HG02870 (cell line): ENCODE measurements at regions not wholly inside any gene's neighbourhood (a gene's known extent, or its start where the extent isn't known, plus 50 kb on each side); places are given as distances from the start of the nearest gene placed in this dataset.

Experiments used
- ATAC-seq: cut with Tn5 transposase; IDR thresholded peaks from one replicate; pipeline ENCODE4 v1.9.1; 2021; ENCODE audit warnings: mild to moderate bottlenecking, moderate library complexity; ENCODE audit not compliant: unreplicated experiment

DNA sequence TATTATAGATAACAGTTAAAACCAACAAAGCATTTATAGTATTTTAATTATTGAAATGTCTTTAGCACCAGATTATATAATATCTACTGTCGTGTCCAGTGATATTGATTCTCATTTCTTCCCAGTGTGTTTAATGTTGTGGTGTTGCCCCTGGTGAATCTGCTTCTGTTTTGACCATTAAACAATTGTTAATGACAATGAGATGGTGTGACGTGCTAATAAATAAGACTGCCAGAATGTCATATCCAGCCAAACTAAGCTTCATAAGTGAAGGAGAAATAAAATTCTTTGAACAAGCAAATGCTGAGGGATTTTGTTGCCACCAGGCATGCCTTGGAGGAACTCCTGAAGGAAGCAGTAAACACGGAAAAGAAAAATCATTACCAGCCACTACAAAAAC lies 480.0 kb upstream of the ROBO1 start:
- no peak for ATAC-seq

DNA sequence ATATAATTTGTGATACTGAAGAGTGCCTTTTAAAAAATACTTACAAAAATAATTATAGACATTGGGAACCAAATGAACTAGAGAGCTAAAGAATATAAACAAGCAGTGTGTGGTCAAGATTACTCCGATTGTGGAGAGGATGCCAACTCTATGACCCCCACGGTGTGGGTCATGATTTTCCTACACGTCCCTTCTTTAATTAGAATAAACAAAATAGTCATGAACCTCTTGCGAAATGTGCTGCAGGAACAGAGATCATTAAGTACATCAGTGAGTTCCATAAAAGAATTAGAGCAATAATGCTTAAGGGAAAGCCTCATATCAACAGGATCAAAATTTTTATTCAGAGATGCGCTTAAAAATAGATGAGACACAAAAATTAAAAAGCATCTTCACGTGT lies 476.6 kb upstream of the ROBO1 start:
- no peak for ATAC-seq

DNA sequence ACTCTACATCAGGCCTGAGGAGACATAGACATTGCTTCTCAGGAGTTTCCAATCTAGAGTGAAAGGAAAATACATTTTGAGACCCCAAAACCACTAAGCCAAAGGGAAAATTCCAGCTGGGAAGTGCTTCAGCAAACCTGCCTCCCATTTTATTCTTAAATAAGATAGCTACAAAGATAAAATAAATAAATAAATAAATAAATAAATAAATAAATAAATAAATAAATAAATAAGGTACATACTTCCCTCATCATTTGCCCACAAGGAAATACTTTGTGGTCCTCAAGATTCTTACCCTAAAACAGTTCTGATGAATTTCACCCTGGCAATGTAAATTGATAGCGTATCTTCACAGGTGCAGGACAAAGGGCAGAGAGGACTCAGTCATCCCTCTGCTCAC lies 474.0 kb upstream of the ROBO1 start:
- ATAC-seq = no peak

DNA sequence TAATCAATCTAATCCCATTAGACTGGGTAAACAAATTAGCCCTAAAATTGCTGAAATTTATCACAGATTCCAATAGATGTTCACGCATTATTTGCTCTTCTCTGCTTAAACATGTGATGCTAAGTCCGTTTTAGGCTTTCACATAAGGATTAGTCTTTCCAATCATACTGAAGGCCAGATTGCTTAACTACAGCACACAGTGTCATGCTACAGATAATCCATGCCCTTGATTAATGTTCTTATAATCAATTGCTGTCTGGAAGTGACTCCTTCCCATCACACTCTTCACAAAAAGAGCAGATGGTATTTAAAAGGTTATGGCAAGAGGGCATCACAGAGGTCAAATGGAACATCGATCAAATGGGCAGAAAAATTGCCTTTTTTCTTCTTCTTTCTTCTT lies 471.5 kb upstream of the ROBO1 start:
- no peak for ATAC-seq

DNA sequence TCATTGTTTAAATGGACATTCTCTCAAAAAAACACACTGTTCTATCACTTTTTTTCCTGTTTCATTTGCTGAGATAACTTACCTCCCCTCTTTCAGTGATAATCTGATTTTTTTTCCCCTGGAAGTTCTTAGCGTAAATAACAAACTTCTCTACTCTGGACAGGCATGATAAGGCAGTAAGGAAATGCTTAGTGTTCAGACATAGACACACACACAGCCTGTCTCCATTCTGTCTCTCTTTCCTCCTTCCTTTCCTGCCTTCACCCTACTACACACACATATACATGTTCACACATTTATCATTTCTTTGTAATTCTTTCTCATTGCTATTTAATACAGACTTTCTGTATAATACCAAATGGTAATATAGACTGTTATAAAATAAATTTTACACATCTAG lies 470.8 kb upstream of the ROBO1 start:
- no peak for ATAC-seq

DNA sequence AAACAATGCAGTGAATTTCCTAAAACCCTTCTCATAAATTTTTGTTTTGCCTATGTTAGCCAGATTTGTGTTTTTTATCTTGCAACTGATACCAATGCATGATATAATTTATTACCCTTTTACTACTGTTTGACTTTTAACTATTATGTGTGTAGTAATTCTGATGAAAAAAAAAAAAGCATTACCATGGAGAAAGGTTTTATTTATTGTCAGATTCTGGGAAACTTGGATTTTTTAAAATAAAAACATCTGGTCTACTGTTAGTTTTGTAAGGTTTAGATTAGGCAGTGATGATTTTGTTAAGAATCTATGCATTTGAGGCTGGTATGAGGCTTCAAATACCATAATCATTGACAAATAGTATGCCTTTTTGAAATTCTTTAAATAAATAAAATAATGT lies 470.4 kb upstream of the ROBO1 start:
- no peak for ATAC-seq

DNA sequence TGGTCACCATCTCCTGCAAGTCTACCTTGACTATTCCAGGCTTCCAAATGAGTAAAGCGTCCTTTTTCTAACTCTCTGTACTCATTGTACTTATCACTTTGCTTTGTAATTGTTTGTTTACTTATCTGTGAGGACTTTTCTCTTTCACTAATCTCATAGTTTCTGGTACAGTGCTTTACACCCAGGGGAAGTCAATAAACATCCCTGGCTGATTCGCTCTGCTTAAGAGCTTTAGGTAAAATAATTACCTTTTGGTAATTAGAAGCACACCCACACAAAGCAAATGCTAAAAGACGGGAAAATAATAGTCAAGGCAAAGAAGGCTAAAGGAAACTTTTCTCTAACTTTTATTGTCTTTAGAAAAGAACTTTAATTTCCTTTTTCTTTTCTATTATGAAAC lies 466.9 kb upstream of the ROBO1 start:
- ATAC-seq = no peak

DNA sequence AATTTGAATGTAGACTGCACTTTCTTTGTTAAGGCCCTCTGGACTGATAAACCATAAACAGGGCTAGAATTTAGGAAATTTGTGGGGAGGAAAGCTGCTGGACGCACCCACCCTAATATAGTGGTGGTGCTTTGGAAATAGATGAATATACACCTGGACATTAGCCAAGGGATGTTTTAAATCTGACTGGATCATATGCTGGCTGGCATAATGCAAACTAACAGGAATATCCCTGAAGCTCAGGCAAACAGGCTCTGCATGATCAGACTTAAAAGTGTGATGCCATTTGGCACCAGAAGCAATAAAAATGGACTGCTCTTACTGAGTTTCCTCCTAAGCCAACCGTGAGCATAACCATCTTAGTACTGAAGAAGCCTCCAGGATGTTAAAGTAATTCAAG lies 465.8 kb upstream of the ROBO1 start:
- ATAC-seq = no peak

DNA sequence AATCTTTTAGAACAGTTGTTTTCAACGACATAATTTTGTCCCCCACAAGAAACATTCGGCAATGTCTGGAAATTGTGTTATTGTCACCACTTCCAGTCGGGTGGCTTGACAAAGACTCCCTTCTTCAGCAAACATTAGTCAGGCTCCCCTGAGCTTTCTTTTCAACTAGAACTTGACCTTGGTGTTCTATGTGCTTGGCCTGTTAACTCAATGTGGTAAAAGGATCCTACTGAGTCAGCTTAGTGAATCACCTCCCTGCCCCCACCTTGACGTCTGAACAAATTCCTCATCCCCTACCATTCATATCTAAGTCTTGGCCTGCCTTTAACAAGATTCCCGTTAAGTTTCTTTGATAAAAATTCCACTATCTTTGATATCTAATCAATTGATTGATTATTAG lies 465.0 kb upstream of the ROBO1 start:
- no peak for ATAC-seq

DNA sequence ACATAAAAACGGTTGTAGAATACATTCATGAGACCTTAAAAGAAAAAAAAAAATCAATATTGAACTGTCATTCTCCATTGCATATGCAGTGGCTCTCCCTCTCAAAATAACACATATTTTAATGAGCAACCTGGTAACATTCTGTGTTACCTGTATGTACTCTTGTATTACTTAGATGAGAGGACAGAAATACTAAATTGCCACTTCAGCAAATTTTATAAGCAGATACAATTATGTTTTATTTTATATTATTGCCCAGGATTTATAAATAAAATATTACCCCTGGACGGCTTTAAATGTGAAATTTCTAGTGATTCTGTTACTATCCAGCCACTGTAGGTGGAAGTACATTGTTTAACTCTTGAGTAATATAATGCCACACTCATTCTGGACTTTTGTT lies 463.2 kb upstream of the ROBO1 start:
- ATAC-seq = no peak

DNA sequence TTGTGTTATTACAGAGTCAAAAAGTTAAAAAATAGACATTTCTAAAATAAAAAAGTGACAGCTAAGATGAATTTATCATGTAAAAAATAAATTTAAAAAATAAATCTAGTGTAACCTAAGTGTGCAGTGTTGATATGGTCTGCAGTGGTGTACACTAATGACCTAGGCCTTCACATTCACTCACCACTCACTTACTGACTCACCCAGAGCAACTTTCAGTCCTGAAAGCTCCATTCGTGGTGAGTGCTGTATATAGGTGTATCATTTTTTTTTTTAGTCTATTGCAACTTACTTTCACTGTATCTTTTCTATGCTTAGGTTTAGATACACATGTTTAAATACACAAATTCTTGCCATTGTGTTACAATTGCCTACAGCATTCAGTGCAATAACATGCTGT lies 459.4 kb upstream of the ROBO1 start:
- no peak for ATAC-seq

DNA sequence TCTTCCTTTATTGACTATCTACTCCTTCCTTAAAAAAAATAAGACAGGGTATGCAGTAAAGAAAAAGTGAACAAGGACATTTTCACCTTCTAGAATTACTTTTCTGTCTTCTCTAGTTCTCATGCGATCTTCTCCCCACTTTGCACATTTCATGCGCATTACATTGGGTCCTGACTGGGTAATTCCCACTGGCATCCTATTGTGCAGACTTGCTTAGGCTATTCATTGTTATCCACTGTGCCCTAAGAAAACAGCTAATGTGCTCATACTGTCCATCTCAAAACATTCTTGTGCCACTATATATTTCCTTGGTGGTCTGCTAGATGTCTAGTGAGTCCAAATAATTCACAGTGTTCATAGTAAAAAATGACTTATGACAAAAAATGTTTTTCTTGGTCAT lies 447.4 kb upstream of the ROBO1 start:
- ATAC-seq = no peak

DNA sequence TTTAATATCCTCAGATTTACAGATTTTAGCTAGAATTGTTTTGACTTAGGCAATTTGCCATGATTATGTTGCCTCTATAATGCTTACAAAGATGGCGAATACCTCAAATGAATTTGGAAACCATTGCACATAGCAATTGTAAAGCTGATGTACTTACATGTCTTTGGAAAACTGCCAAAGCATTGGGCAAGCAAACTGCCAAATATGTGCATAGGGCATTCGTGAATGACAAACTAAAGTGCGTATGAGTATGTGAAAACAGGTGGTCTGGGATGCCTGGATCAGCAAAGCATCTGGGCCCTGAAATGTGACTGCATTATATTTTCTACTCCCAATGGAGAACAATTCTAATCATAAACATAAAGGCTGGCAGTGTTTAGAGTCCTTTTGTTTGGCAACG lies 445.3 kb upstream of the ROBO1 start:
- no peak for ATAC-seq

DNA sequence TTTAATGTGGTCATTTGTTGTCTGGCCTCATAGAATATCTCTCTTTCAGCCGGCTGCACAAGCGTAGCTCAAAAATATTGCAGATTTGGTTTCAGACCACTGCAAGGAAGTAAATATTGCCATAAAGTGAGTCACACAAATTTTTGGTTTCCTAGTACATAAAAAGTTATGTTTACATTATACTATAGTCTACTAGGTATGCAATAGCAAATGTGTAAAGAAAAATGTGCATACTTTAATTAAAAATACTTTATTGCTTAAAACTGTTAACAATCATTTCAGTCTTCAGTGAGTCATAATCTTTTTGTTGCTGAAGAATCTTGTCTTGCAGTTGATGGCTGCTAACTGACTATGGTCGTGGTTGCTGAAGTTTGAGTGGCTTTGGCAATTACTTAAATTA lies 425.1 kb upstream of the ROBO1 start:
- no peak for ATAC-seq

DNA sequence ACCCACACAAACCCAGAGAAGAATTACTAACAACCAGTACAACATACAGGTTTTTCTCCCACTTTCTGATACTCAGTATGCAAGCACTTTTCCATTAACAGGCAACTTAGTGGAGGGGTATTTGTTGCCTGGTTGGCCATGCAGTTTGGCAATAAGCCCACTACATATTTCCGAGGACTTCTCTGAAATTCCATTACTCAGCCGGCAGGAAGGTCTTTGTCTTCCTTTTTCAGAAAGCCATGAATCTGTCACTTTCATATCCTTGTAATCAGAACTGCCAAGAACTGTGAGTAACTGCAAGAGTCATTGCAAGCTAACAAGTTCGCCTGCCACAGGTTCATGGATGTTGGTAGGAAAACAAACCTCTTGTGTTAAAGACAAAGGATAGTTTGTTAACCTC lies 422.3 kb upstream of the ROBO1 start:
- ATAC-seq = no peak

DNA sequence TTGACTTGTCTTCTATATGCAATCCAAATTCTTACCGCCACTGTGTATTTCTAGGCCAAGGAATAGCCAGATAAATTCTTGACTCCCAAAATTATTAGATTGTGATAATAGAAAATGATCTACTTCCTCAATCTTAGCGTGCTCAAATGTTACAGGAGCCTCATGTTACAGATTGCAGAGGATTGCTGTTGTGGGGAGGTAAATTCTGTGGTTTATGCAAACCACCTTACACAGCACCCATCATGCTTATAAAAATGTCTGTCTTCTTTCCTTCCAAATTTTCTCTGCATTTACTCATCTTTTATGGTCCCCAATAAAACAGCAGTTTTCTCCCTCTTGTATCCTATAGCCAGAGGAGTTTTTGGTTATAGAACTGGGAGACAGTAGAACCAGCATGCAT lies 420.2 kb upstream of the ROBO1 start:
- ATAC-seq = no peak

DNA sequence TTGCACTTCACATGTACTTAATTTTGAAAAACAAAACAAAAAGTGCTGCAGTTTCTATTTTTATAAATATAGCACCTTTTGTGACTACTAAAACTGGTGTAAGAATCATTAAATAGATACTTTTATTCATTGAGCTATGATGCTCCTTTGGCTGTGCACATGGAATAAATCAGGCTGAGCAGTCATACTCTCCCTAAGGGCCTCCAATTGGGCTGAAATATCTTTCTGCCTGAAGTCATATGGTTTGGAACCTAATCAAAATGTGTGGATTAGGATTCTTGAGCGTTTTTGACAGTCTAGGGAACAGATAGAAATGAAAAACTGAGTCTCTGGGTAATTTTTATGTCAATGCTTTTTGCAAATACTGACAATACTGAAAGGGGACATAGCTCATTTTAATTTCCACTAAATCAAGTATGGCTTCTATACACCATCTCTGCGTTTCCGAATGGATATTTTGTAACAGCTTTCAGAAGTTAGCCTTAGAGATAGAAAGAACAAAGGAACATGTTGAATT lies 392.2 kb upstream of the ROBO1 start:
- ATAC-seq = no peak

DNA sequence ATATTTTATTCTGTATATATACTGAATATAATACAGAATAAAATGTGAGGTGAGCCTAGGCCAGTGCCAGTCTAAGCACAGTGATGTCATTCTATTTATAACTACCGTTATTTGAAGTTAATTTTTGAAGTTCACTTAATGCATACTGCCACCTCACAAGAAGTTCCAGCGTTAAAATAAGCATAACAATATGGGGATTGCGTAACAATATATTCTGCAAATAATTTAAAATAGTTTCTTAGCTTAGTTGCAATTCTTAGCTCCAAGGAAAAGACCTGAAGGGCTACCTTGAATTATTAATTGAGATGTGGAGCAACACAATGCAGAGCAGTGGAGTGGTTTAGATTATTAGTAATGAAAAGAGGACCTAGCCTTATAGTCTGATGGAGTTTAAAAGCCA lies 390.5 kb upstream of the ROBO1 start:
- no peak for ATAC-seq

DNA sequence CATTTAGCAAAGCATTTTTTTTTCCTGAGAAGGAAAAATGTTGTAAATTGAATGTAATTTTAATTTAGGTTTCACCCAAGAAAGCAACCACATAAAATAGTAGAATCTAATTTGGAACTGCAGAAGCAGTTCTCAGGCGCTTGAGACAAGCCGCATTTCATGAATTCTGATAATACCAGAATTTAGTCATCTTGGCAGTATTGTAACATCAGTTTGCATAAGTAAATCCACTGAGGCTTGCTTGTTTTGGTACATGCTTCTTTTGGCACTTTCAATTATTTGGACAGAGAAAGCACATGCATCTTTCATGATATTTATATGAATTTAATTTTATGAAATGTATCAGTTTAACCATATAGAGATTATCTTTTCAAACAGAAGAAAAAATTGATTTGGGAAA lies 389.7 kb upstream of the ROBO1 start:
- ATAC-seq = no peak

DNA sequence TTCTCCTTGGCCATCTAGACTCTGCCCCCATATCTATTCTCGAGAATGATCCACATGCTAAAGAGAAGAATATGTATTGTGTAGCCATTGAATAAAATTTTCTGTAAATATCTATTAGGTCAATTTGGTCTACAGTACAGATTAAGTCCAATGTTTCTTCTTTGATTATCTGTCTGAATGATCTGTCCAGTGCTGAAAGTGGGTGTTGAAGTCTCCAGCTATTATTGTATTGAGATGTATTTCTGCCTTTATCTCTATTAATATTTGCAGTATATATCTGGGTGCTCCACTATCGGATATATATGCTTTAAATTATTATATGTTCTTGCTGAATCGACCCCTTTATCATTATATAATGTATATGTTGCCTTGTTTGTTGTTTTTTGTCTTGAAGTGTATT lies 384.9 kb upstream of the ROBO1 start:
- no peak for ATAC-seq

DNA sequence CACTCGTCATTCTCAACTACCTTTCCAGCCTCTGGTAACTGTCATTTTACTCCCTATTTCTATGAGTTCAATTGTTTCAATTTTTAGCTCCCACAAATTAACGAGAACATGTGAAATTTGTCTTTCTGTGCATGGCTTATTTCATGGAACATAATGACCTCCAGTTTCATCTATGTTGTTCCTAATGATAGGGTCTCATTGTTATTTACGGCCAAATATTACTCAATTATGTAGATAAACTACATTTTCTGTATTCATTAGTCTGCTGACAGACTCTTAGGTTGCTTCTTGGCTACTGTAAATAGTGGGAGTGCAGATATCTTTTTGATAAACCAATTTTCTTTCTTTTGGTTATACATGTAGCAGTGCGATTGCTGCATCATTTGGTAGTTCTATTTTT lies 374.9 kb upstream of the ROBO1 start:
- no peak for ATAC-seq

DNA sequence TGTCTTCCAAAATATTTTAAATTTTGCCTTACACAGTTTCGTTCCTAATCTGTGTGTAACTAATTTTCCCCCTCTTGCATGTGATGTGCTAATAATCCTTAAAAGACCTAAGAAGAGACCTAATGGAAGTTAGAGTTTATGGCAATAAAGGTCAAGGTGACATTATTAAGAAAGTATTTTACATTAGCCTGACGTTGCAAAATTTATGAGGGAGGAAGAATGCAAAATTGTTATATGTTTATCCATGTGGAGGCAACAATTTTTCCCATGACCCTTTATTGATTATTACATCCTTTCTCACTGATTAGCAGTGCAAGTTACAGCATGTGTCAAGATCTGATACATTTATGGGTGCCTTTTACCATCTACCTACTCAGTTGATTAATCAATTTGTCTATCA lies 373.8 kb upstream of the ROBO1 start:
- no peak for ATAC-seq

DNA sequence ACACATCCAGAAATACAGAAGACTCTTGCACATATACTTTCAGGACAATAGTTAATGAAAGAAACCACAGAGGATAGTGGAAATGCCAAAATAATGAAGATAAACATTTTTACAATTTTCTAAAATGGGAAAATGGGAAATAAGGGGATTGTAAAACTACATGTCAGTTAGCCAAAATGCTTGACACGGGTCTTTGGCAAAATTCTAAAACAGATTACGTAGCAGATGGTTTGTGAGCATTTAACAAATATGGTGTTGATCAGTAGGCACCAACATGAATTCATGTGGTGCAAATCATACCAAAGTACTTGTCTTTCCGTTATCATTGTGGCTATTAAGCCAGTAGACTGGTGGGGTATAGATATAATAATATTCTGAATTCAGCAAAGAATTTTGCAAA lies 348.5 kb upstream of the ROBO1 start:
- no peak for ATAC-seq

DNA sequence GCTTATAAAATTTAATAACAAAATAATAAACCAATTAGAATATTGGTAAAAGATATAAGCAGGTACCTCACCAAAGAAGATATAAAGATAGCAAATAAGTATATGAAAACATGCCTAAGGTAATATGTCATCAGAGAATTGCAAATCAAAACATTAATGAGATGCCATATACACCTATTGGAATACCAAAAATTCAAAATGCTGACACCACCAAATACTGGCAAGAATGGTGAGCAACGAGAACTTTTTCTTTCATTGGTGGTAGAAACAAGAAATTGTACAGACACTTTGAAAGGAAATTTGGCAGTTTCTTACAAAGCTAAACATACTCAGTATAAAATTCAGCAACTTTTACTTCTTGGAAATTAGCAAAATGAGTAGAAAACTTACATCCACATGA lies 346.9 kb upstream of the ROBO1 start:
- ATAC-seq = no peak
